Medulla oblongata (tissue), 1 donor: ENCODE measurements at regions not wholly inside any gene's neighbourhood (a gene's known extent, or its start where the extent isn't known, plus 50 kb on each side); places are given as distances from the start of the nearest gene placed in this dataset.
A peak's percentile ranks its signal among the peaks of the same experiment; 100 is the strongest.
"Not testable (repeated sequence)": the region's sequence is repeated elsewhere in the genome, so short reads cannot be mapped to it uniquely, and the experiment has no call there.

Experiments
- DNase-seq: peaks from one replicate; pipeline ENCODE4 v3.0.0-alpha.2; 2015; ENCODE audit errors: extremely low spot score

GRCh38 chr10:85458324-85458723 lies 908.3 kb downstream of the GRID1 start:
- DNase-seq: no peak

- DNase-seq: no peak
Measured at GRCh38 chr10:85459906-85460305, 906.7 kb downstream of the GRID1 start.

- no peak for DNase-seq
Measured at GRCh38 chr10:85464336-85464735, 902.3 kb downstream of the GRID1 start.

- no peak for DNase-seq
Measured at GRCh38 chr10:85477979-85478378, 888.6 kb downstream of the GRID1 start.

- DNase-seq: peak; percentile 57
Measured at GRCh38 chr10:85490431-85490830, 876.2 kb downstream of the GRID1 start.

- DNase-seq: no peak
Measured at GRCh38 chr10:85491652-85492051, 874.9 kb downstream of the GRID1 start.

GRCh38 chr10:85492684-85493083 lies 873.9 kb downstream of the GRID1 start:
- peak; percentile 63 for DNase-seq

- no peak for DNase-seq
Measured at GRCh38 chr10:85493703-85494102, 872.9 kb downstream of the GRID1 start.

GRCh38 chr10:85504641-85505040 lies 862.0 kb downstream of the GRID1 start:
- not testable (repeated sequence) for DNase-seq

GRCh38 chr10:85508159-85508558 lies 858.4 kb downstream of the GRID1 start:
- no peak for DNase-seq

- no peak for DNase-seq
Measured at GRCh38 chr10:85510682-85511081, 855.9 kb downstream of the GRID1 start.

GRCh38 chr10:85513436-85513835 lies 853.2 kb downstream of the GRID1 start:
- DNase-seq: no peak

GRCh38 chr10:85515316-85515715 lies 851.3 kb downstream of the GRID1 start:
- no peak for DNase-seq

- DNase-seq: no peak
Measured at GRCh38 chr10:85524001-85524666, 842.5 kb downstream of the GRID1 start.

- DNase-seq: no peak
Measured at GRCh38 chr10:85527616-85528317, 838.8 kb downstream of the GRID1 start.

GRCh38 chr10:85528318-85528652 lies 838.3 kb downstream of the GRID1 start:
- DNase-seq: no peak

GRCh38 chr10:85531706-85532105 lies 834.9 kb downstream of the GRID1 start:
- no peak for DNase-seq

GRCh38 chr10:85532773-85533172 lies 833.8 kb downstream of the GRID1 start:
- no peak for DNase-seq

- DNase-seq: no peak
Measured at GRCh38 chr10:85535926-85536325, 830.7 kb downstream of the GRID1 start.

GRCh38 chr10:85537561-85537960 lies 829.0 kb downstream of the GRID1 start:
- DNase-seq: no peak

GRCh38 chr10:85538601-85539000 lies 828.0 kb downstream of the GRID1 start:
- DNase-seq: no peak

GRCh38 chr10:85542152-85542551 lies 824.4 kb downstream of the GRID1 start:
- DNase-seq: no peak

- DNase-seq: peak; percentile 7
Measured at GRCh38 chr10:85542936-85543730, 823.5 kb downstream of the GRID1 start.
